Natural killer cell (primary cell): ENCODE measurements at regions not wholly inside any gene's neighbourhood (a gene's known extent, or its start where the extent isn't known, plus 50 kb on each side); places are given as distances from the start of the nearest gene placed in this dataset.
A peak's percentile ranks its signal among the peaks of the same experiment; 100 is the strongest.

Source experiments
- ATAC-seq, 3 donors: fragments of 150-1000 bp in 2 of 3; fragments of 200-7000 bp in 1 of 3; cut with Tn5 transposase; 1 replicate in 1 of 3; 2 replicates in 2 of 3; pipeline ENCODE4 v1.10.0; 2021; ENCODE audit warnings: mild to moderate bottlenecking in 2 of 3, moderate library complexity in 2 of 3
- DNase-seq, 2 donors: peaks; one replicate each; pipeline versions ENCODE4 v3.0.0 to v3.0.0-alpha.2; 2013 to 2021; ENCODE audit warnings: mixed read lengths in 1 of 2
- H3K27ac ChIP-seq: one replicate; pipeline ENCODE4 v1.5.1; 2013; ENCODE audit warnings: mild to moderate bottlenecking, low read length
- H3K27me3 ChIP-seq: one replicate; pipeline ENCODE4 v1.6.1; 2013; ENCODE audit warnings: low read length; ENCODE audit not compliant: control insufficient read depth, insufficient read depth
- H3K36me3 ChIP-seq: one replicate; pipeline ENCODE4 v1.6.1; 2013; ENCODE audit warnings: low read length; ENCODE audit not compliant: control insufficient read depth, insufficient read depth
- H3K4me1 ChIP-seq: one replicate; pipeline ENCODE4 v1.6.1; 2013; ENCODE audit warnings: low read length; ENCODE audit not compliant: control insufficient read depth, insufficient read depth
- H3K4me3 ChIP-seq: one replicate; pipeline ENCODE4 v1.5.1; 2013; ENCODE audit warnings: low read length
- H3K9me3 ChIP-seq: one replicate; pipeline ENCODE4 v1.6.1; 2013; ENCODE audit warnings: low read length; ENCODE audit not compliant: control insufficient read depth, insufficient read depth
- H3K27ac Mint-ChIP-seq, 2 donors: one replicate each; pipeline ENCODE4 v1.8.0; 2022; ENCODE audit warnings: mild to moderate bottlenecking in 2 of 2, mixed read lengths in 2 of 2, moderate library complexity in 1 of 2
- H3K27me3 Mint-ChIP-seq, 2 donors: one replicate each; pipeline ENCODE4 v1.8.0; 2022; ENCODE audit warnings: low read depth in 2 of 2, mixed read lengths in 2 of 2
- H3K36me3 Mint-ChIP-seq: one replicate; pipeline ENCODE4 v1.8.0; 2022; ENCODE audit warnings: mixed read lengths
- H3K4me1 Mint-ChIP-seq, 2 donors: one replicate each; pipeline ENCODE4 v1.8.0; 2022; ENCODE audit warnings: mixed read lengths in 2 of 2
- H3K4me3 Mint-ChIP-seq: one replicate; pipeline ENCODE4 v1.8.0; 2022; ENCODE audit warnings: mild to moderate bottlenecking, moderate library complexity, mixed read lengths
- H3K9me3 Mint-ChIP-seq, 2 donors: one replicate each; pipeline ENCODE4 v1.8.0; 2022; ENCODE audit warnings: mixed read lengths in 2 of 2
- WGBS: methylation state at CpG from one replicate; pipeline ENCODE4 v1.1.7; 2013; ENCODE audit warnings: missing lambda C conversion rate; ENCODE audit not compliant: insufficient coverage; 5-methylcytosine and 5-hydroxymethylcytosine counted together
- intact Hi-C: fragments of 100-400 bp; cut with micrococcal nuclease; formaldehyde crosslinking; loops from one replicate; pipeline ENCODE4 v1.14.2; 2022
- TF ChIP-seq, protein P1 (sequence below): fragments of 200-600 bp; IDR thresholded peaks from one replicate; pipeline ENCODE4 v1.8.0; 2022; ENCODE audit warnings: antibody characterized with exemption

DNA sequence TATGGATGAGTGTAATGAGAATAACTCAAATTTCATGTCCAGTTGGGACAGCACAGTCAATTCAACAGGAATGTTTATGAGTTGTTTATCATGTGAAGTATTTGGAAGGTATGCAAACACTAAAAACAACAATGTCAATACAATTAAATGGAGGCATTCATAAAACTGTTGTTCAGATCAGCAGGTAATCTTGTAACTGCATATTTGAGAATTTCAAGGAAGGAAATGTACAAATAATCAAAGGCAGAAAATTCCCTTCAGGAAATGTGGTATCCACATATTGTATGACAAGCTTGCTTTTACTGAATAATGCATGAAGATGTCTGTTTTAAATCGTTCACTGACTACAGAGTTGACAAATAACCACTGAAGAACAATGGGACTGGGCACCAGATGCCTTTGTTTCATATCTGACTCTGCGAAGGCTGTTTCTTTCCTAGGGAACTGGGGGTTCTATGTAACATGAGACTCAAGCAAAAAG, 198.3 kb downstream of the LTN1 start:
- WGBS = 77% methylated on average over 2 of the region's 2 CpGs
- intact Hi-C loops = no loop called here
- Histone ChIP-seq H3K36me3 (peaks cover 6% of the 10 kb centered on the region), H3K27me3 (no peaks in the 10 kb centered on the region), H3K9me3 (no peaks in the 10 kb centered on the region), H3K4me1 (peaks cover 11% of the 10 kb centered on the region), H3K27ac (no peak overlapping the region), H3K4me3 (no peak overlapping the region)
- ATAC-seq (no peak), DNase-seq (no peak)
- Mint-ChIP-seq H3K36me3 (no peaks in the 10 kb centered on the region), H3K9me3 (no peaks in the 10 kb centered on the region), H3K4me3 (no peak overlapping the region), H3K27ac (peak overlapping the region; percentile 42 to 61), H3K4me1 (peaks cover 47 to 48% of the 10 kb centered on the region in 2 donors), H3K27me3 (no peaks in the 10 kb centered on the region)
- TF ChIP-seq, protein P1, sequence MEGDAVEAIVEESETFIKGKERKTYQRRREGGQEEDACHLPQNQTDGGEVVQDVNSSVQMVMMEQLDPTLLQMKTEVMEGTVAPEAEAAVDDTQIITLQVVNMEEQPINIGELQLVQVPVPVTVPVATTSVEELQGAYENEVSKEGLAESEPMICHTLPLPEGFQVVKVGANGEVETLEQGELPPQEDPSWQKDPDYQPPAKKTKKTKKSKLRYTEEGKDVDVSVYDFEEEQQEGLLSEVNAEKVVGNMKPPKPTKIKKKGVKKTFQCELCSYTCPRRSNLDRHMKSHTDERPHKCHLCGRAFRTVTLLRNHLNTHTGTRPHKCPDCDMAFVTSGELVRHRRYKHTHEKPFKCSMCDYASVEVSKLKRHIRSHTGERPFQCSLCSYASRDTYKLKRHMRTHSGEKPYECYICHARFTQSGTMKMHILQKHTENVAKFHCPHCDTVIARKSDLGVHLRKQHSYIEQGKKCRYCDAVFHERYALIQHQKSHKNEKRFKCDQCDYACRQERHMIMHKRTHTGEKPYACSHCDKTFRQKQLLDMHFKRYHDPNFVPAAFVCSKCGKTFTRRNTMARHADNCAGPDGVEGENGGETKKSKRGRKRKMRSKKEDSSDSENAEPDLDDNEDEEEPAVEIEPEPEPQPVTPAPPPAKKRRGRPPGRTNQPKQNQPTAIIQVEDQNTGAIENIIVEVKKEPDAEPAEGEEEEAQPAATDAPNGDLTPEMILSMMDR = no peak

DNA sequence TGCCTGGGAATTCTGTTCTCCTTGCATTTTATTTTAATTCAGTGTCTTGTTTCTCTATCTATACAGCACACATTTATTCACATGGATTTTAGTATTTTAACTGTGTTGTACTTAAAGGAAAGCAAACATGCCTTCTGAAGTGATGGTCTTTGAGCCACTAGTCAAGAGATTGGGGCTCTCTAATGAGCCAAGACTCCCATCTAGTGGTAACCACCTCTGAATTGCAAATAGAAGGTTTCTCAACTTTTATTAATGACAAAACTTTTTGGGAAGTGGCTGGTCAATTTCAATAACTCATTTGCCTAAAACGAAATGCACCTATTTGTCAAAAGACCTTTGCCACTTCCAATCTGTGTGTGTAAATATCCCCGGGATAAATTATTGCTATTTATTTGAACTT, 199.6 kb downstream of the LTN1 start:
- H3K4me1 ChIP-seq = peaks cover 14% of the 10 kb centered on the region
- WGBS = no CpG with 5 or more reads among the region's 2 CpGs
- Mint-ChIP-seq H3K4me3 (peak overlapping the region; percentile 43), H3K27me3 (no peaks in the 10 kb centered on the region), H3K9me3 (no peaks in the 10 kb centered on the region), H3K4me1 (peaks cover 54% of the 10 kb centered on the region in 2 donors), H3K36me3 (no peaks in the 10 kb centered on the region), H3K27ac (peak overlapping the region; percentile 42 to 61)
- intact Hi-C loops = loop anchor here (1.0 to 2.0 kb wide), 4 partner anchors 40 to 1943 kb away; no protein-coding TSS in a partner anchor
- H3K27ac ChIP-seq = no peak overlapping the region
- TF ChIP-seq, protein P1 = peak; percentile 71
- H3K9me3 ChIP-seq = no peaks in the 10 kb centered on the region
- no peaks in the 10 kb centered on the region for H3K27me3 ChIP-seq
- no peak overlapping the region for H3K4me3 ChIP-seq
- peaks cover 5% of the 10 kb centered on the region for H3K36me3 ChIP-seq
- ATAC-seq (peak; percentile 63 to 79 (median 69)), DNase-seq (peak in 1 of 2 donors; percentile 31)

DNA sequence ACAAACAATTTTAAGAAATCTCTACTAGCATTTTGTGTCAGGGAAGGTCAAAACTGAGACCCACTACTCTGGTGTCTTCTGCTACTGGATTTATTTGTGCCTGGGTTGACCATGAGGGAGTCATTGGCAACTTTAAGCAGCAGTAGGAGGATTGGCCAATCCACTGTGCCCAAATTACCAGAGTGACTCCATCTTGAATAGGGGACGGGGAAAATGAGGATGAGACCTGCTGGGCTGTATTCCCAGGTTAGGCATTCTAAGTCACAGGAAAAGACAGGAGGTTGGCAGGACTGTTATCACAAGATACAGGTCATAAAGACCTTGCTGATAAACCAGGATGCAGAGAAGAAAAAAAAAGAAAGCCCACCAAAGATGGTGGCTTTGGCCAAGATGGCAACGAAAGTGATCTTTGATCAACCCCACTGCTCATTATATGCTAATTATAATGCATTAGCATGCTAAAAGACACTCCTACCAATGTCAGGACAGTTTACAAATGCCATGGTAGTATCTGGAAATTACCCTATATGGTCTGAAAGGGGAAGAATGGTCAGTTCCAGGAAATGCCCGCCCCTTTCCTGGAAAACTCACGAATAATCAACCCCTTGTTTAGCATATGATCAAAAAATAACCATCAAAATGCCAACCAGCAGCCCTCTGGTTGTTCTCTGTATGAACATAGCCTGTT, 200.9 kb downstream of the LTN1 start:
- Mint-ChIP-seq H3K4me3 (peak overlapping the region; percentile 39), H3K4me1 (peaks cover 61 to 63% of the 10 kb centered on the region in 2 donors)

More for the DNA sequence above, 200.9 kb downstream of the LTN1 start:
- Histone ChIP-seq H3K36me3 (no peaks in the 10 kb centered on the region), H3K27me3 (no peaks in the 10 kb centered on the region), H3K27ac (no peak overlapping the region), H3K4me1 (peaks cover 14% of the 10 kb centered on the region), H3K9me3 (no peaks in the 10 kb centered on the region), H3K4me3 (no peak overlapping the region)
- TF ChIP-seq, protein P1 = no peak
- Mint-ChIP-seq H3K9me3 (no peaks in the 10 kb centered on the region), H3K27ac (peak overlapping the region; percentile 42 to 72), H3K36me3 (no peaks in the 10 kb centered on the region), H3K27me3 (no peaks in the 10 kb centered on the region)
- 75% methylated on average over 3 of the region's 4 CpGs for WGBS
- DNase-seq (no peak), ATAC-seq (no peak)
- intact Hi-C loops = loop anchor here (2.0 kb wide), 3 partner anchors 41 to 275 kb away; no protein-coding TSS in a partner anchor
